ENCODE measurements at regions not wholly inside any gene's neighbourhood (a gene's known extent, or its start where the extent isn't known, plus 50 kb on each side); places are given as distances from the start of the nearest gene placed in this dataset.

GRCh38 chr5:110257971-110258370 lies 468.5 kb downstream of the TMEM232 start:
- TF ChIP-seq, protein P1, sequence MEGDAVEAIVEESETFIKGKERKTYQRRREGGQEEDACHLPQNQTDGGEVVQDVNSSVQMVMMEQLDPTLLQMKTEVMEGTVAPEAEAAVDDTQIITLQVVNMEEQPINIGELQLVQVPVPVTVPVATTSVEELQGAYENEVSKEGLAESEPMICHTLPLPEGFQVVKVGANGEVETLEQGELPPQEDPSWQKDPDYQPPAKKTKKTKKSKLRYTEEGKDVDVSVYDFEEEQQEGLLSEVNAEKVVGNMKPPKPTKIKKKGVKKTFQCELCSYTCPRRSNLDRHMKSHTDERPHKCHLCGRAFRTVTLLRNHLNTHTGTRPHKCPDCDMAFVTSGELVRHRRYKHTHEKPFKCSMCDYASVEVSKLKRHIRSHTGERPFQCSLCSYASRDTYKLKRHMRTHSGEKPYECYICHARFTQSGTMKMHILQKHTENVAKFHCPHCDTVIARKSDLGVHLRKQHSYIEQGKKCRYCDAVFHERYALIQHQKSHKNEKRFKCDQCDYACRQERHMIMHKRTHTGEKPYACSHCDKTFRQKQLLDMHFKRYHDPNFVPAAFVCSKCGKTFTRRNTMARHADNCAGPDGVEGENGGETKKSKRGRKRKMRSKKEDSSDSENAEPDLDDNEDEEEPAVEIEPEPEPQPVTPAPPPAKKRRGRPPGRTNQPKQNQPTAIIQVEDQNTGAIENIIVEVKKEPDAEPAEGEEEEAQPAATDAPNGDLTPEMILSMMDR (IDR thresholded peaks at IDR 0.05) = no peak
- no peak for TF ChIP-seq CHD2 (IDR thresholded peaks at IDR 0.05; ENCODE audit: low read length, partially characterized antibody)
- TF ChIP-seq MAFK (IDR thresholded peaks at IDR 0.05; ENCODE audit: partially characterized antibody) = no peak
- TF ChIP-seq HMGXB4 (CRISPR knock-in tag; IDR thresholded peaks at IDR 0.05; ENCODE audit: borderline replicate concordance) = no peak
- no peak for TF ChIP-seq ESRRA (IDR thresholded peaks at IDR 0.05; ENCODE audit: borderline replicate concordance, low read length)
- TF ChIP-seq, protein P2, sequence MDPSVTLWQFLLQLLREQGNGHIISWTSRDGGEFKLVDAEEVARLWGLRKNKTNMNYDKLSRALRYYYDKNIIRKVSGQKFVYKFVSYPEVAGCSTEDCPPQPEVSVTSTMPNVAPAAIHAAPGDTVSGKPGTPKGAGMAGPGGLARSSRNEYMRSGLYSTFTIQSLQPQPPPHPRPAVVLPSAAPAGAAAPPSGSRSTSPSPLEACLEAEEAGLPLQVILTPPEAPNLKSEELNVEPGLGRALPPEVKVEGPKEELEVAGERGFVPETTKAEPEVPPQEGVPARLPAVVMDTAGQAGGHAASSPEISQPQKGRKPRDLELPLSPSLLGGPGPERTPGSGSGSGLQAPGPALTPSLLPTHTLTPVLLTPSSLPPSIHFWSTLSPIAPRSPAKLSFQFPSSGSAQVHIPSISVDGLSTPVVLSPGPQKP (IDR thresholded peaks at IDR 0.05; ENCODE audit: low read depth, low read length) = no peak
- TF ChIP-seq CEBPB (IDR thresholded peaks at IDR 0.05) = no peak
